OCI-LY1 (cell line): ENCODE measurements at regions not wholly inside any gene's neighbourhood (a gene's known extent, or its start where the extent isn't known, plus 50 kb on each side); places are given as distances from the start of the nearest gene placed in this dataset.
"Not testable (repeated sequence)": the region's sequence is repeated elsewhere in the genome, so short reads cannot be mapped to it uniquely, and the experiment has no call there.

Source experiments
- EZH2 ChIP-seq: fragments of 200-600 bp; sonication (generic), shearing (Covaris generic); IDR thresholded peaks from 2 replicates; pipeline ENCODE4 v1.8.0; 2017; ENCODE audit warnings: borderline replicate concordance, mixed run types, mild to moderate bottlenecking, antibody characterized with exemption, low read length, moderate library complexity, mixed read lengths
- TF ChIP-seq, protein P1 (sequence below): fragments of 200-600 bp; sonication (generic), shearing (Covaris generic); IDR thresholded peaks from 2 replicates; pipeline ENCODE4 v1.5.1; 2017; ENCODE audit warnings: mild to moderate bottlenecking, antibody characterized with exemption, low read length, moderate library complexity, mixed read lengths

GRCh38 chr13:64476041-64476568 lies 2754.0 kb downstream of the PCDH9 start:
- TF ChIP-seq, protein P1, sequence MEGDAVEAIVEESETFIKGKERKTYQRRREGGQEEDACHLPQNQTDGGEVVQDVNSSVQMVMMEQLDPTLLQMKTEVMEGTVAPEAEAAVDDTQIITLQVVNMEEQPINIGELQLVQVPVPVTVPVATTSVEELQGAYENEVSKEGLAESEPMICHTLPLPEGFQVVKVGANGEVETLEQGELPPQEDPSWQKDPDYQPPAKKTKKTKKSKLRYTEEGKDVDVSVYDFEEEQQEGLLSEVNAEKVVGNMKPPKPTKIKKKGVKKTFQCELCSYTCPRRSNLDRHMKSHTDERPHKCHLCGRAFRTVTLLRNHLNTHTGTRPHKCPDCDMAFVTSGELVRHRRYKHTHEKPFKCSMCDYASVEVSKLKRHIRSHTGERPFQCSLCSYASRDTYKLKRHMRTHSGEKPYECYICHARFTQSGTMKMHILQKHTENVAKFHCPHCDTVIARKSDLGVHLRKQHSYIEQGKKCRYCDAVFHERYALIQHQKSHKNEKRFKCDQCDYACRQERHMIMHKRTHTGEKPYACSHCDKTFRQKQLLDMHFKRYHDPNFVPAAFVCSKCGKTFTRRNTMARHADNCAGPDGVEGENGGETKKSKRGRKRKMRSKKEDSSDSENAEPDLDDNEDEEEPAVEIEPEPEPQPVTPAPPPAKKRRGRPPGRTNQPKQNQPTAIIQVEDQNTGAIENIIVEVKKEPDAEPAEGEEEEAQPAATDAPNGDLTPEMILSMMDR, result not testable (repeated sequence)
- not testable (repeated sequence) for TF ChIP-seq EZH2
